PC-3 (cell line): ENCODE measurements at regions not wholly inside any gene's neighbourhood (a gene's known extent, or its start where the extent isn't known, plus 50 kb on each side); places are given as distances from the start of the nearest gene placed in this dataset.

Experiments
- ATAC-seq: fragments of 200-7000 bp; cut with Tn5 transposase; 2 replicates; pipeline ENCODE4 v1.9.1; 2020; ENCODE audit warnings: mild to moderate bottlenecking, moderate library complexity
- BruUV-seq: library from RNA; stranded (reverse); fragments of 400-500 nt; replicated peaks from 2 replicates; lab custom pipeline; 2021; lab: Mats Ljungman, UMichigan
- CTCF ChIA-PET: fragments of 300-600 bp; sonication (Branson Sonifier 250); formaldehyde crosslinking; loops from one replicate; lab custom pipeline; 2022; ENCODE audit warnings: antibody characterized with exemption; lab: Charles Lee
- POLR2A ChIA-PET: fragments of 300-600 bp; sonication (Branson Sonifier 250); formaldehyde crosslinking; loops from one replicate; lab custom pipeline; 2022; ENCODE audit warnings: antibody characterized with exemption; ENCODE audit not compliant: unreplicated experiment; lab: Charles Lee
- DNase-seq: peaks from one replicate; pipeline ENCODE4 v3.0.0-alpha.2; 2015
- H2AFZ ChIP-seq: fragments of 300-600 bp; sonication (generic); 2 replicates; pipeline ENCODE4 v1.6.0; 2016; ENCODE audit warnings: antibody characterized with exemption, low read length
- H3F3A ChIP-seq: fragments of 300-600 bp; sonication (generic); one replicate; pipeline ENCODE4 v1.6.0; 2017; ENCODE audit warnings: antibody characterized with exemption, low read length, control low read depth, mild to moderate bottlenecking; ENCODE audit not compliant: unreplicated experiment
- H3K27ac ChIP-seq: fragments of 300-600 bp; sonication (generic); 2 replicates; pipeline ENCODE4 v1.5.1; 2016; ENCODE audit warnings: mild to moderate bottlenecking, low read length
- H3K27me3 ChIP-seq: fragments of 300-600 bp; sonication (generic); 2 replicates; pipeline ENCODE4 v1.6.1; 2016; ENCODE audit warnings: low read length, mixed read lengths
- H3K36me3 ChIP-seq: fragments of 300-600 bp; sonication (generic); 2 replicates; pipeline ENCODE4 v1.6.1; 2016; ENCODE audit warnings: low read depth, mixed run types, low read length, mixed read lengths
- H3K4me1 ChIP-seq: fragments of 300-600 bp; sonication (generic); 2 replicates; pipeline ENCODE4 v1.5.1; 2016; ENCODE audit warnings: low read length; ENCODE audit not compliant: insufficient read depth
- H3K4me2 ChIP-seq: fragments of 300-600 bp; sonication (generic); 2 replicates; pipeline ENCODE4 v1.6.0; 2016; ENCODE audit warnings: low read length
- H3K4me3 ChIP-seq: fragments of 300-600 bp; sonication (generic); 2 replicates; pipeline ENCODE4 v1.5.1; 2016; ENCODE audit warnings: mild to moderate bottlenecking, low read length, mixed read lengths
- H3K79me2 ChIP-seq: fragments of 300-600 bp; sonication (generic); 2 replicates; pipeline ENCODE4 v1.6.1; 2017; ENCODE audit warnings: low read length, mixed read lengths
- H3K9ac ChIP-seq: fragments of 300-600 bp; sonication (generic); 2 replicates; pipeline ENCODE4 v1.6.0; 2016; ENCODE audit warnings: mild to moderate bottlenecking, low read length
- H3K9me2 ChIP-seq: fragments of 300-600 bp; sonication (generic); replicated peaks from 2 replicates; pipeline ENCODE4 v1.6.1; 2016; ENCODE audit warnings: mixed run types, low read length, mixed read lengths
- H3K9me3 ChIP-seq: fragments of 300-600 bp; sonication (generic); 2 replicates; pipeline ENCODE4 v1.6.1; 2016; ENCODE audit warnings: low read length, mixed read lengths
- H4K20me1 ChIP-seq: fragments of 300-600 bp; sonication (generic); 2 replicates; pipeline ENCODE4 v1.6.1; 2016; ENCODE audit warnings: low read length, mixed read lengths
- EZH2 ChIP-seq: fragments of 300-600 bp; sonication (generic); IDR thresholded peaks from one replicate; pipeline ENCODE4 v1.6.1; 2017; ENCODE audit warnings: antibody characterized with exemption, mild to moderate bottlenecking, low read length; ENCODE audit not compliant: unreplicated experiment
- EZH2phosphoT487 ChIP-seq: fragments of 300-600 bp; sonication (generic); IDR thresholded peaks from 2 replicates; pipeline ENCODE4 v1.6.1; 2018; ENCODE audit warnings: mild to moderate bottlenecking, antibody characterized with exemption, low read length, borderline replicate concordance
- intact Hi-C: fragments of 100-400 bp; cut with micrococcal nuclease; formaldehyde crosslinking; loops from 2 replicates; pipeline ENCODE4 v1.9.0; 2023
- TF ChIP-seq, protein P1 (sequence below): fragments of 300-600 bp; sonication (generic); conservative IDR thresholded peaks from 2 replicates; pipeline ENCODE4 v1.5.1; 2017; ENCODE audit warnings: antibody characterized with exemption, low read depth, mild to moderate bottlenecking, low read length

DNA sequence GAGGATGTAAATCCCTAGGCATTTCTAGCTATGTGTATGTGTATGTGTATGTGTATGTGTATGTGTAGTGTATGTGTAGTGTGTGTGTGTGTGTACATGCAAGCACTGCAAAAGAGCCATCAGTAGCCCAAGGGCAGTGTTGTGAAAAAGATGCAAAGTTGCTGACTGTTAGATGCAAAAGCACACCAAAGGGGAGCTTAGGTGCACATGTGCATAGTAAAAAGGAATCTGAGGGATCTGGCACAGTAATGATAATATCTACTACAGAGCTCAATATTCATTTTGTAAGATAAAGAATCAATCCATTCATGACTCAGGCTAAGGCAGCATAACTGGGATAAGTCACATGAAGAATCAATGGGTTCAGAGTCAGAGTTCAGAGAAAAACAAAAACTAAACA lies 80.2 kb downstream of the TMEM47 start:
- Histone ChIP-seq H3F3A (no peaks in the 10 kb centered on the region), H3K4me1 (no peaks in the 10 kb centered on the region), H3K4me3 (no peak overlapping the region), H3K27me3 (no peaks in the 10 kb centered on the region), H3K9ac (no peak overlapping the region), H3K27ac (no peak overlapping the region), H3K4me2 (no peak overlapping the region), H2AFZ (no peak overlapping the region), H3K9me3 (no peaks in the 10 kb centered on the region), H3K79me2 (no peaks in the 10 kb centered on the region), H3K36me3 (no peaks in the 10 kb centered on the region), H4K20me1 (no peaks in the 10 kb centered on the region), H3K9me2 (no peaks in the 10 kb centered on the region)
- POLR2A ChIA-PET: no interaction called here
- TF ChIP-seq, protein P1, sequence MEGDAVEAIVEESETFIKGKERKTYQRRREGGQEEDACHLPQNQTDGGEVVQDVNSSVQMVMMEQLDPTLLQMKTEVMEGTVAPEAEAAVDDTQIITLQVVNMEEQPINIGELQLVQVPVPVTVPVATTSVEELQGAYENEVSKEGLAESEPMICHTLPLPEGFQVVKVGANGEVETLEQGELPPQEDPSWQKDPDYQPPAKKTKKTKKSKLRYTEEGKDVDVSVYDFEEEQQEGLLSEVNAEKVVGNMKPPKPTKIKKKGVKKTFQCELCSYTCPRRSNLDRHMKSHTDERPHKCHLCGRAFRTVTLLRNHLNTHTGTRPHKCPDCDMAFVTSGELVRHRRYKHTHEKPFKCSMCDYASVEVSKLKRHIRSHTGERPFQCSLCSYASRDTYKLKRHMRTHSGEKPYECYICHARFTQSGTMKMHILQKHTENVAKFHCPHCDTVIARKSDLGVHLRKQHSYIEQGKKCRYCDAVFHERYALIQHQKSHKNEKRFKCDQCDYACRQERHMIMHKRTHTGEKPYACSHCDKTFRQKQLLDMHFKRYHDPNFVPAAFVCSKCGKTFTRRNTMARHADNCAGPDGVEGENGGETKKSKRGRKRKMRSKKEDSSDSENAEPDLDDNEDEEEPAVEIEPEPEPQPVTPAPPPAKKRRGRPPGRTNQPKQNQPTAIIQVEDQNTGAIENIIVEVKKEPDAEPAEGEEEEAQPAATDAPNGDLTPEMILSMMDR: no peak
- TF ChIP-seq EZH2phosphoT487 (no peak), EZH2 (no peak)
- intact Hi-C loops: no loop called here
- ATAC-seq (no peak), DNase-seq (no peak)
- no TSS peak for BruUV-seq
- CTCF ChIA-PET: no interaction called here

DNA sequence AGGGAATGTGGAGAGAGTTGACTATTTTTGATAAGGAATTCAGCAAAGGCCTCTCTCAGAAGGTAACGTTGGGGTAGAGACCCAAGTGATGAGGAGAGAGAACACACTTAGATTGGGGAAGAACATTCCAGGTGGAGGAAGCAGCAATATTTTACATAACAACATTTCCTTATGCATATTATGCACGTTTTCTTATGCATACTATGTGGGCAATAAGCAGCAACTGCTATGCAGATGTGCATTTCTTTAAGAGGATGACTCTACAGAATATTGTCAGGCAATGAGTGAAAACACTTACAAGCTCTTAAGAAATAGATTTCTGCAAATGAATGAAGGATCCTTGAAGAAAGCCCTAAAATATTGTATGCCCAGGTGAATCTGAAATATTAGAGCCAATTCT lies 91.1 kb downstream of the TMEM47 start:
- H3K4me2 ChIP-seq: no peak overlapping the region
- H3K79me2 ChIP-seq: no peaks in the 10 kb centered on the region
- H3F3A ChIP-seq: no peaks in the 10 kb centered on the region
- H3K4me3 ChIP-seq: no peak overlapping the region
- ChIA-PET CTCF (no interaction called here), POLR2A (no interaction called here)
- H3K27ac ChIP-seq: no peak overlapping the region
- no peaks in the 10 kb centered on the region for H3K27me3 ChIP-seq
- ATAC-seq (no peak), DNase-seq (no peak)
- no peaks in the 10 kb centered on the region for H4K20me1 ChIP-seq
- no peaks in the 10 kb centered on the region for H3K4me1 ChIP-seq
- H3K9ac ChIP-seq: no peak overlapping the region
- H3K36me3 ChIP-seq: no peaks in the 10 kb centered on the region
- no peaks in the 10 kb centered on the region for H3K9me3 ChIP-seq
- intact Hi-C loops: no loop called here
- no TSS peak for BruUV-seq
- TF ChIP-seq EZH2phosphoT487 (no peak), EZH2 (no peak)
- TF ChIP-seq, protein P1: no peak
- H3K9me2 ChIP-seq: no peaks in the 10 kb centered on the region
- no peak overlapping the region for H2AFZ ChIP-seq

DNA sequence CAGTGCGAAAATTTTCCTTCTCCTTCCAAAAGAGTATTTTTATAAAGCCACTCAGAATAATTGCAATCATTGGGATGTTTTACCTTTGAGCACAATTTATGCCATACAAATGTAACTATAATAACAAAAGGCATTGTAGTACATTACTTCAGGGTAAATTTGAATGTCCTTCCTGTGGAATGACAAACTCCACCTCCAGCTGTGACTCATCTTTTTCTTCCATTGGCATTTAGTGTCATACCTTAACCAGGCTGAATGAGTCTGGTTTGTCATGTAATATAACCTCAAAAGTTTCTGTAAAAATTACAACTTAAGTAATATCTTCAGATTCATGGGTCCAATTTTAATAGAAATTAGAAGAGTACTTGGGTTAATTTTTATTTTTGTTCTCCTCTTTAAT lies 93.3 kb downstream of the TMEM47 start:
- H3K4me1 ChIP-seq: no peaks in the 10 kb centered on the region
- ATAC-seq (no peak), DNase-seq (peak; percentile 37)
- H3K4me3 ChIP-seq: no peak overlapping the region
- H3K27me3 ChIP-seq: no peaks in the 10 kb centered on the region
- intact Hi-C loops: no loop called here
- no peaks in the 10 kb centered on the region for H3K9me2 ChIP-seq
- CTCF ChIA-PET: no interaction called here
- no peaks in the 10 kb centered on the region for H4K20me1 ChIP-seq
- no peak overlapping the region for H3K27ac ChIP-seq
- H3K9me3 ChIP-seq: no peaks in the 10 kb centered on the region
- no peak overlapping the region for H2AFZ ChIP-seq
- H3K9ac ChIP-seq: no peak overlapping the region
- no peak overlapping the region for H3K4me2 ChIP-seq
- H3K36me3 ChIP-seq: no peaks in the 10 kb centered on the region
- TF ChIP-seq EZH2: no peak
- TF ChIP-seq EZH2phosphoT487: no peak
- TF ChIP-seq, protein P1: no peak
- no peaks in the 10 kb centered on the region for H3K79me2 ChIP-seq
- H3F3A ChIP-seq: no peaks in the 10 kb centered on the region
- POLR2A ChIA-PET: no interaction called here
- BruUV-seq: no TSS peak
